Heart left ventricle (tissue), 16 donors: ENCODE measurements at regions not wholly inside any gene's neighbourhood (a gene's known extent, or its start where the extent isn't known, plus 50 kb on each side); places are given as distances from the start of the nearest gene placed in this dataset.

Experiments used
- ATAC-seq, 4 donors: fragments of 200-7000 bp; cut with Tn5 transposase; one replicate each; pipeline ENCODE4 v1.9.1; 2020 to 2022; ENCODE audit warnings: moderate library complexity in 4 of 4, mild to moderate bottlenecking in 3 of 4, moderate number of reproducible peaks in 1 of 4
- DNase-seq, 5 donors: peaks; one replicate each; pipeline ENCODE4 v3.0.0-alpha.2; 2020
- H3K27ac ChIP-seq, 12 donors: fragments of 200-600 bp; sonication (generic) in 4 of 12; one replicate each; pipeline versions ENCODE4 v1.5.0 to v1.8.0; 2016 to 2022; ENCODE audit warnings: mild to moderate bottlenecking in 2 of 12
- H3K27me3 ChIP-seq, 9 donors: fragments of 200-600 bp; sonication (generic) in 2 of 9; one replicate each; pipeline versions ENCODE4 v1.5.1 to v1.8.0; 2016 to 2022; ENCODE audit warnings: mild to moderate bottlenecking in 3 of 9
- H3K36me3 ChIP-seq, 9 donors: fragments of 200-600 bp; sonication (generic) in 2 of 9; one replicate each; pipeline versions ENCODE4 v1.5.0 to v1.8.0; 2018 to 2022; ENCODE audit warnings: mild to moderate bottlenecking in 2 of 9
- H3K4me1 ChIP-seq, 12 donors: fragments of 200-600 bp; sonication (generic) in 4 of 12; one replicate each; pipeline versions ENCODE4 v1.5.0 to v1.8.0; 2016 to 2022; ENCODE audit warnings: mild to moderate bottlenecking in 3 of 12
- H3K4me3 ChIP-seq, 12 donors: fragments of 200-600 bp; sonication (generic) in 4 of 12; one replicate each; pipeline versions ENCODE4 v1.5.0 to v1.8.0; 2017 to 2022; ENCODE audit warnings: mild to moderate bottlenecking in 9 of 12, moderate library complexity in 4 of 12
- H3K9me3 ChIP-seq, 12 donors: fragments of 200-600 bp; sonication (generic) in 4 of 12; one replicate each; pipeline versions ENCODE4 v1.5.0 to v1.8.0; 2016 to 2022; ENCODE audit warnings: mild to moderate bottlenecking in 1 of 12
- CTCF ChIP-seq, 12 donors: fragments of 200-600 bp; sonication (generic) in 4 of 12; IDR thresholded peaks; one replicate each; pipeline versions ENCODE4 v1.5.0 to v1.8.0; 2018 to 2022; ENCODE audit warnings: antibody characterized with exemption in 12 of 12, mild to moderate bottlenecking in 5 of 12
- POLR2A ChIP-seq, 2 donors: fragments of 450-650 bp; IDR thresholded peaks; one replicate each; pipeline ENCODE4 v1.6.1; 2017; ENCODE audit warnings: antibody characterized with exemption in 2 of 2, mild to moderate bottlenecking in 2 of 2, moderate library complexity in 2 of 2
- WGBS, 4 donors: extraction: QIAGEN DNeasy Blood & Tissue Kit in 2 of 4; methylation state at CpG; one replicate each; pipeline versions ENCODE4 v1.1.5 to v1.1.7; 2013 to 2018; 5-methylcytosine and 5-hydroxymethylcytosine counted together
- intact Hi-C, 10 donors: fragments of 100-400 bp; cut with DNase I; formaldehyde crosslinking; loops; one replicate each; pipeline versions ENCODE4 v1.11.1 to v1.14.2; 2022
- donor health status: ischemic (EF 13 %, LVEDD 7.1; RV severe dilation, severe dysfunction).
- donor health status: healthy with polysubstance abuse.
- donor health status: DM: no; HTN: yes; CAD: no.
- donor health status: DM: no; HTN: no; CAD: no.
- donor health status: ischemic (EF 25% LVEDD 6.9; RV normal size, moderate dysfunction).
- donor health status: ischemic (EF 25% LVEDD 5.7; RV mildly dilated, moderate dysfunction).
- donor health status: healthy.
- donor health status: DM: yes; HTN: yes; CAD: no.
- donor health status: ischemic (EF 35%, LVEDD 5.7; RV mildly dilated, moderate dysfunction).
- donor health status: nonischemic (EF 11% LVEDD 7.7; RV severe dilation, severe dysfunction).
- donor health status: DM: yes; HTN: yes; CAD: no.
- donor health status: PGD.
- donor health status: ischemic (EF 29% LVEDD 5.4; RV normal size, mild dysfunction).
- donor health status: nonischemic (EF 23%, LVEDD 6.1; RV moderate dilation, normal function).

DNA sequence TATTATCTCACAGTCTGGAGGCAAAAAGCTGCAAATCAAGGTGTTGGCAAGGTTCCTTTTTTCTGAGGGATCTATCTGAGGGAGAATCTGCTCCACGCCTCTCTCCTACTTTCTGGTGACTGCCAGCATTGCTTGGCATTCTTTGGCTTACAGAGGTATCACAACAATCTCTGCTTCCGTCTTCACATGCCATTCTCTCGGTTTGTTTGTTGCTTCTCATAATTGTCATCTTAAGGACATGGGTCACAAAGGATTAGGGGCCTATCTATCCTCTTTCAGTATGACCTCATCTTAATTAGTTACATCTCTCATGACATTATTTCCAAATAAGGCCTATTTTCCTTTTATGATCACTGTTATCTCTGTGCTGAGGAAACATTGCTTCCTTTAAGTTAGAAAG lies 345.0 kb downstream of the FOXG1 start:
- Histone ChIP-seq H3K36me3 (no peaks in the 10 kb centered on the region), H3K4me1 (no peaks in the 10 kb centered on the region), H3K4me3 (no peak overlapping the region), H3K27me3 (no peaks in the 10 kb centered on the region), H3K9me3 (peaks cover 0 to 9% (median 0%) of the 10 kb centered on the region in 12 donors), H3K27ac (no peak overlapping the region)
- WGBS, 4 donors: 31 to 42% (median 40%) methylated on average over 3 of the region's 3 CpGs
- ATAC-seq: no peak
- intact Hi-C loops: no loop called here
- TF ChIP-seq POLR2A (IDR thresholded peaks at IDR 0.05) (no peak), CTCF (IDR thresholded peaks at IDR 0.05) (no peak)
- no peak for DNase-seq

DNA sequence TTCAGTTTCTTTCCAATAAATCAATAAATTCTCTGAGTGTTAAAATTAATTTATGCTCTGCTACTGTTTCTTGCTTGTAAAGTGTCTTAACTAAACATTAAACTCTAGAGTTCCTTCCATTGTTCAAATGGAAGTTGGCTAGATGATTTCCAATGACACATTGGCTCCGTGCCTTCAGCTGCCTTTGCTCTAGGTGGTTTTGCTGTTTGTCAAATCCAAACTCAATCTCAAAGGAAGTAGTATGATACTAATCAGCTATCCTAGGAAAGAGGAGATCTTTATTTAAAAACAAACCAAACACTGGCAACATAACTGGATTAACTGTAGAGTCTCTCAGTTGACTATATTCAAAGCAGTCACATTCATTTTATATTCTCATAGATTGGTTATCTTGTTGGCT lies 356.4 kb downstream of the FOXG1 start:
- no peak for ATAC-seq
- no peak for DNase-seq
- H3K36me3 ChIP-seq: no peaks in the 10 kb centered on the region
- H3K27ac ChIP-seq: no peak overlapping the region
- H3K4me3 ChIP-seq: no peak overlapping the region
- H3K27me3 ChIP-seq: no peaks in the 10 kb centered on the region
- no peaks in the 10 kb centered on the region for H3K9me3 ChIP-seq
- H3K4me1 ChIP-seq: no peaks in the 10 kb centered on the region
- 61 to 71% (median 67%) methylated on average over 1 of the region's 1 CpG for WGBS, 4 donors
- no peak for TF ChIP-seq CTCF (IDR thresholded peaks at IDR 0.05)
- no peak for TF ChIP-seq POLR2A (IDR thresholded peaks at IDR 0.05)
- intact Hi-C loops: no loop called here

GRCh38 chr14:29126361-29126760 lies 359.8 kb downstream of the FOXG1 start:
- H3K27ac ChIP-seq: no peak overlapping the region

DNA sequence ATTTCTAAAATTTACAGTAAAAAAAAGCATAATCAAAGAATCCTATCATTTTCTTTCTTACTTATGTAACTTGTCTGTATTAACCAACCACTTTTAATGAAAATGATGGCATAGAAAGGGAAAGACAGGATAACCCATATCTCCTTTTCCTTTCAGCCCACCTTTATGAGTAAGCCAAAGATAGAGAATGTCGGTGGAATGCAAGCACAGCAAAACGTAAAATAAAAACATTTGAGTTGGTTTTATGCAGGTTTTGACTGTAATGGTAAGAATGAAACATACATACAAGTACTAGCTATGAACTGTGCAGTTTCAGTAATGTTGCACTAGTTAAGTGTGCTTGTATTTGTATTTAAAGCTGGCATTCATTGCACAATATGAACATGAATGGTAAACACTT lies 360.3 kb downstream of the FOXG1 start:
- Histone ChIP-seq H3K27ac (no peak overlapping the region), H3K4me1 (no peaks in the 10 kb centered on the region), H3K4me3 (no peak overlapping the region), H3K36me3 (no peaks in the 10 kb centered on the region), H3K27me3 (no peaks in the 10 kb centered on the region), H3K9me3 (peaks cover 0 to 1% (median 0%) of the 10 kb centered on the region in 12 donors)
- no peak for DNase-seq
- ATAC-seq: no peak
- no peak for TF ChIP-seq POLR2A (IDR thresholded peaks at IDR 0.05)
- no peak for TF ChIP-seq CTCF (IDR thresholded peaks at IDR 0.05)
- intact Hi-C loops: no loop called here
- WGBS, 4 donors: 71 to 76% (median 73%) methylated on average over 2 of the region's 2 CpGs

More at GRCh38 chr14:29126361-29126760, 359.8 kb downstream of the FOXG1 start:
- TF ChIP-seq CTCF (IDR thresholded peaks at IDR 0.05): no peak
- intact Hi-C loops: no loop called here
- no peaks in the 10 kb centered on the region for H3K9me3 ChIP-seq
- DNase-seq (no peak), ATAC-seq (no peak)
- H3K4me3 ChIP-seq: no peak overlapping the region
- WGBS, 4 donors: 70 to 74% (median 74%) methylated on average over 4 of the region's 4 CpGs
- H3K27me3 ChIP-seq: no peaks in the 10 kb centered on the region
- no peaks in the 10 kb centered on the region for H3K4me1 ChIP-seq
- H3K36me3 ChIP-seq: no peaks in the 10 kb centered on the region
